ENCODE measurements at regions not wholly inside any gene's neighbourhood (a gene's known extent, or its start where the extent isn't known, plus 50 kb on each side); places are given as distances from the start of the nearest gene placed in this dataset.

DNA sequence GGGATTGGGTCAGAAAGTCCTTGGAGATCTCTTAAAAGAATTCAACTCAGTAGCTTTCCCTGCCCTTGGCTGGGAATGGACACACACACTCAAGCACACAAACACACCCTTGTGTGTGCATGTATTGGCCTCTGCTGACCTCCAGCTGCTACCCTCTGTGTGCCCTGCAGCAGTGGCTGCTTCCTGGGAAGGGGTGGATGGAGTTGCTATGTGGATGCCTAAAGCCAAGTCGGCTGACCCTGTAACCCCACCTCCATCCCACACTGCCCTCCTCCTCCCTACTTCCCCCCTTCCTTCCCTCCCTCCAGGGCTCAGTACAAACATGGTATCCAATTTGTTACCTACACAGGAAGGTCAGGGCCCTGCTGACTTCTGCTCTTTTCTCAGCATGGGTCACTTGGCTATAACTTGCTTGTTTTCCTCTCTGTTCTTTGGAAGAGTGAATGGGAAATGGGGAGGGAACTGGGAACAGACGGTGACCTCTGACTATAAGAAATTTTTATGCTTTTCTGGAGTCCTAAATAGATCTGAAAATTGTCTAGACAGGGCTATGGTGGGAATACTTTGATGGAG lies 351.6 kb upstream of the TBX3 start:
- TF ChIP-seq CTCF (IDR thresholded peaks at IDR 0.05) = no peak
- H3K27ac Mint-ChIP-seq = no peak overlapping the region
- DNase-seq (no peak), ATAC-seq (no peak)
- no peaks in the 10 kb centered on the region for H3K36me3 Mint-ChIP-seq (ENCODE audit: low read depth)
- ChIA-PET POLR2A (no interaction called here), CTCF (no interaction called here)
- intact Hi-C loops (cut with micrococcal nuclease) = no loop called here
- no peaks in the 10 kb centered on the region for H3K4me1 Mint-ChIP-seq (ENCODE audit: low read depth)
- H3K27me3 Mint-ChIP-seq = no peaks in the 10 kb centered on the region
- peaks cover 1% of the 10 kb centered on the region for H3K9me3 Mint-ChIP-seq
- no peak overlapping the region for H3K4me3 Mint-ChIP-seq

DNA sequence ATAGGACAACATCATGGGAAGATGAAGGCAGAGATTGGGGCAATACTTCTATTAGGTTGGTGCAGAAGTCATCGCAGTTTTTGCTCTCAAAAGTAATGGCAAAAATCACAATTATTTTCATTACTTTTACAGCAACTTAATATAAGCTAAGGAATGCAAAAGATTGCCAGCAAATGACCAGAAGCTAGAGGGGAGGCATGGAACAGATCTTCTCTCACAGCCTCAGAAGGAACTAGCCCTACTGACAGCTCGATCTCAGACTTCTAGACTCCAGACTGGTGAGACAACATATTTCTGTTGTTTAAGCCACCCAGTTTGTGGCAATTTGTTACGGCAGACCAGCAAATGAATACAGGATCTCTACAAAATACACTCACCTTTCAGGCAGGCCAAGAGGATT lies 348.5 kb upstream of the TBX3 start:
- DNase-seq (no peak), ATAC-seq (no peak)
- POLR2A ChIA-PET = no interaction called here
- no peak for TF ChIP-seq CTCF (IDR thresholded peaks at IDR 0.05)
- Mint-ChIP-seq H3K4me3 (no peak overlapping the region), H3K4me1 (ENCODE audit: low read depth) (no peaks in the 10 kb centered on the region), H3K27ac (no peak overlapping the region), H3K27me3 (no peaks in the 10 kb centered on the region), H3K36me3 (ENCODE audit: low read depth) (no peaks in the 10 kb centered on the region), H3K9me3 (no peaks in the 10 kb centered on the region)
- CTCF ChIA-PET = no interaction called here
- intact Hi-C loops (cut with micrococcal nuclease) = no loop called here

DNA sequence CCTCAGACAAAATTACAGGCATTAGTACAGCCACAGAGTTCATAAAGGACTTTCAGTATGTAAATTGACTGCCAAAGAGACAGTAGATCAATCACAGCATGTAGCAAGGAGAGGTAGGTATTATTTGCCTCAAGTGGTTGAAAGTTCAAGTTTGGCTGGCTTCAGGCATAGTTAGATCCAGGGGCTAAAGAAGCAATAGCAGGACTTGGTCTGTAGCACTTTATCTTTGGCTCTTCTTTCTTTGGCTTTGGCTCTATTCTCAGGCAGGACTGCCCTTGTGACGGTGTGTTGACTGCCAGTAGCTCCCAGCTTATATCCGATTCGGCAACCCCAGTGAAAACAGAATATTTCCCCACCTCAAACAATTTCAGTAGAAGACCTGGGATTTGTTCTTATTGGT lies 346.0 kb upstream of the TBX3 start:
- H3K36me3 Mint-ChIP-seq (ENCODE audit: low read depth) = no peaks in the 10 kb centered on the region
- ATAC-seq (no peak), DNase-seq (no peak)
- H3K27ac Mint-ChIP-seq = no peak overlapping the region
- no peak overlapping the region for H3K4me3 Mint-ChIP-seq
- no peaks in the 10 kb centered on the region for H3K27me3 Mint-ChIP-seq
- intact Hi-C loops (cut with micrococcal nuclease) = no loop called here
- no peaks in the 10 kb centered on the region for H3K4me1 Mint-ChIP-seq (ENCODE audit: low read depth)
- CTCF ChIA-PET = no interaction called here
- POLR2A ChIA-PET = no interaction called here
- no peak for TF ChIP-seq CTCF (IDR thresholded peaks at IDR 0.05)
- H3K9me3 Mint-ChIP-seq = peaks cover 6% of the 10 kb centered on the region

DNA sequence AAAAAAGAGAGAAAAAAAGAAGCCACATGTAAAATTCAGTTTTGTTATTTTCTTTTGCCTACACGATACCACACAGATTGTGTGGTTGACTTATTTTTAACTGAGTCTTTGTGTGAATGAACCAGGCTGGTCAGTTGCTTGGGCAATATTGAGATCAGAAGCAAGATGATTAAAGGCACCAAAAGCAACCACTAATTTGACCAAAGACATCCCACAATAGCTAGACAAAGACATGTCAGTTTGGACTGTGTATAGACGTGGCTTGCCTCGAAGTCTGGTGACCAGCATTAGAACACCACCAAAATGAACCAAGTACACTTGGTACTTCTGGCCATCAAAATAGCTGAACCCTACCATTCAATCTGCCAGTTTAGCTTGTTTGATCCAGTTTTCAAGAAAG lies 340.6 kb upstream of the TBX3 start:
- ATAC-seq = no peak
- Mint-ChIP-seq H3K27me3 (no peaks in the 10 kb centered on the region), H3K4me1 (ENCODE audit: low read depth) (no peaks in the 10 kb centered on the region), H3K27ac (no peak overlapping the region), H3K36me3 (ENCODE audit: low read depth) (no peaks in the 10 kb centered on the region), H3K9me3 (peaks cover 11% of the 10 kb centered on the region), H3K4me3 (no peak overlapping the region)
- intact Hi-C loops (cut with micrococcal nuclease) = no loop called here
- TF ChIP-seq CTCF (IDR thresholded peaks at IDR 0.05) = no peak
- ChIA-PET CTCF (no interaction called here), POLR2A (no interaction called here)
- no peak for DNase-seq

GRCh38 chr12:115023279-115024265 lies 339.6 kb upstream of the TBX3 start:
- POLR2A ChIA-PET = no interaction called here
- no peak for ATAC-seq
- no peak for TF ChIP-seq CTCF (IDR thresholded peaks at IDR 0.05)
- no peak for DNase-seq
- intact Hi-C loops (cut with micrococcal nuclease) = no loop called here
- H3K27ac Mint-ChIP-seq = no peak overlapping the region
- no peak overlapping the region for H3K4me3 Mint-ChIP-seq
- no peaks in the 10 kb centered on the region for H3K4me1 Mint-ChIP-seq (ENCODE audit: low read depth)
- no peaks in the 10 kb centered on the region for H3K27me3 Mint-ChIP-seq
- no peaks in the 10 kb centered on the region for H3K36me3 Mint-ChIP-seq (ENCODE audit: low read depth)
- peaks cover 12% of the 10 kb centered on the region for H3K9me3 Mint-ChIP-seq
- CTCF ChIA-PET = no interaction called here

Measured in activated CD8-positive, alpha-beta T cell treated with anti-CD3 and anti-CD28 coated beads for 36 hours (primary cell).